CD14-positive monocyte (primary cell): ENCODE measurements at regions not wholly inside any gene's neighbourhood (a gene's known extent, or its start where the extent isn't known, plus 50 kb on each side); places are given as distances from the start of the nearest gene placed in this dataset.

ENCODE experiments used
- DNase-seq, 3 donors: peaks; one replicate each; pipeline ENCODE4 v3.0.0-alpha.2; 2011 to 2022
- H2AFZ ChIP-seq: 2 replicates; pipeline ENCODE4 v1.6.0; 2012; ENCODE audit warnings: mild to moderate bottlenecking, low read depth, low read length, inconsistent platforms; ENCODE audit not compliant: insufficient read depth, poor library complexity, severe bottlenecking
- H3K27ac ChIP-seq, 2 donors: 1 replicate in 1 of 2; 2 replicates in 1 of 2; pipeline ENCODE4 v1.5.1; 2012 to 2013; ENCODE audit warnings: low read length in 2 of 2, control low read depth in 1 of 2, inconsistent platforms in 1 of 2, low read depth in 1 of 2, mild to moderate bottlenecking in 1 of 2
- H3K27me3 ChIP-seq, 2 donors: one replicate each; pipeline versions ENCODE4 v1.6.0 to v1.6.1; 2011 to 2013; ENCODE audit warnings: low read length in 2 of 2; ENCODE audit not compliant: control insufficient read depth in 2 of 2, insufficient read depth in 2 of 2
- H3K36me3 ChIP-seq, 2 donors: replicated peaks in 1 of 2; 1 replicate in 1 of 2; 2 replicates in 1 of 2; pipeline versions ENCODE4 v1.5.1 to v1.6.1; 2012 to 2013; ENCODE audit warnings: low read length in 2 of 2, control low read depth in 1 of 2, inconsistent platforms in 1 of 2, mild to moderate bottlenecking in 1 of 2; ENCODE audit not compliant: insufficient read depth in 2 of 2, control insufficient read depth in 1 of 2
- H3K4me1 ChIP-seq, 2 donors: 1 replicate in 1 of 2; 2 replicates in 1 of 2; pipeline versions ENCODE4 v1.5.1 to v1.6.1; 2012 to 2013; ENCODE audit warnings: low read length in 2 of 2, control low read depth in 1 of 2, inconsistent platforms in 1 of 2, mild to moderate bottlenecking in 1 of 2, moderate library complexity in 1 of 2; ENCODE audit not compliant: insufficient read depth in 2 of 2, control insufficient read depth in 1 of 2
- H3K4me2 ChIP-seq: replicated peaks from 2 replicates; pipeline ENCODE3; 2012; ENCODE audit warnings: low read length, moderate library complexity, mild to moderate bottlenecking; ENCODE audit not compliant: poor library complexity, severe bottlenecking; ENCODE audit errors: extremely low read depth
- H3K4me3 ChIP-seq, 3 experiments: fragments of 200-600 bp in 1 of 3; sonication (generic) in 1 of 3; replicated peaks in 1 of 3; 1 replicate in 2 of 3; 2 replicates in 1 of 3; pipeline ENCODE4 v1.5.1; 2011 to 2013; ENCODE audit warnings: low read length in 3 of 3, mild to moderate bottlenecking in 3 of 3, control low read depth in 2 of 3, low read depth in 2 of 3, inconsistent platforms in 1 of 3, moderate library complexity in 1 of 3
- H3K79me2 ChIP-seq: 2 replicates; pipeline ENCODE4 v1.6.0; 2012; ENCODE audit warnings: mild to moderate bottlenecking, control low read depth, inconsistent platforms, low read length, moderate library complexity; ENCODE audit not compliant: insufficient read depth
- H3K9ac ChIP-seq: 2 replicates; pipeline ENCODE4 v1.6.0; 2017; ENCODE audit warnings: low read length, mild to moderate bottlenecking; ENCODE audit not compliant: insufficient read depth, poor library complexity, severe bottlenecking
- H3K9me3 ChIP-seq, 2 donors: replicated peaks in 1 of 2; 1 replicate in 1 of 2; 2 replicates in 1 of 2; pipeline versions ENCODE4 v1.5.1 to v1.6.1; 2012 to 2013; ENCODE audit warnings: low read length in 2 of 2, control low read depth in 1 of 2; ENCODE audit not compliant: control insufficient read depth in 1 of 2, insufficient read depth in 1 of 2
- H4K20me1 ChIP-seq: 2 replicates; pipeline ENCODE4 v1.6.0; 2012; ENCODE audit warnings: mild to moderate bottlenecking, low read length, control low read depth, moderate library complexity; ENCODE audit not compliant: insufficient read depth
- H3K27ac Mint-ChIP-seq, 7 donors: one replicate each; pipeline ENCODE4 v1.8.0; 2020; ENCODE audit warnings: mild to moderate bottlenecking in 7 of 7, mixed read lengths in 7 of 7, moderate library complexity in 6 of 7, inconsistent platforms in 2 of 7
- H3K27me3 Mint-ChIP-seq, 3 donors: one replicate each; pipeline ENCODE4 v1.8.0; 2021 to 2022; ENCODE audit warnings: low read depth in 3 of 3, mild to moderate bottlenecking in 3 of 3, mixed read lengths in 3 of 3, moderate library complexity in 3 of 3, inconsistent platforms in 1 of 3
- H3K36me3 Mint-ChIP-seq, 2 donors: one replicate each; pipeline ENCODE4 v1.8.0; 2020; ENCODE audit warnings: mixed read lengths in 2 of 2, inconsistent platforms in 1 of 2, mild to moderate bottlenecking in 1 of 2
- H3K4me1 Mint-ChIP-seq: one replicate; pipeline ENCODE4 v1.8.0; 2020; ENCODE audit warnings: mild to moderate bottlenecking, mixed read lengths
- H3K4me3 Mint-ChIP-seq, 2 donors: one replicate each; pipeline ENCODE4 v1.8.0; 2020; ENCODE audit warnings: mild to moderate bottlenecking in 2 of 2, mixed read lengths in 2 of 2, moderate library complexity in 1 of 2
- H3K9me3 Mint-ChIP-seq, 7 donors: one replicate each; pipeline ENCODE4 v1.8.0; 2020 to 2022; ENCODE audit warnings: mixed read lengths in 7 of 7, mild to moderate bottlenecking in 6 of 7, moderate library complexity in 6 of 7, inconsistent platforms in 2 of 7
- WGBS: methylation state at CpG from one replicate; pipeline ENCODE4 v1.1.5; 2013; ENCODE audit warnings: missing lambda C conversion rate; ENCODE audit not compliant: insufficient coverage; 5-methylcytosine and 5-hydroxymethylcytosine counted together
- intact Hi-C, 2 donors: fragments of 100-400 bp; cut with micrococcal nuclease; formaldehyde crosslinking; loops; one replicate each; pipeline versions ENCODE4 v1.15.0 to v1.15.1; 2023
- TF ChIP-seq, protein P1 (sequence below): fragments of 200-600 bp; IDR thresholded peaks from one replicate; pipeline ENCODE4 v1.8.0; 2022; ENCODE audit warnings: antibody characterized with exemption, mild to moderate bottlenecking

DNA sequence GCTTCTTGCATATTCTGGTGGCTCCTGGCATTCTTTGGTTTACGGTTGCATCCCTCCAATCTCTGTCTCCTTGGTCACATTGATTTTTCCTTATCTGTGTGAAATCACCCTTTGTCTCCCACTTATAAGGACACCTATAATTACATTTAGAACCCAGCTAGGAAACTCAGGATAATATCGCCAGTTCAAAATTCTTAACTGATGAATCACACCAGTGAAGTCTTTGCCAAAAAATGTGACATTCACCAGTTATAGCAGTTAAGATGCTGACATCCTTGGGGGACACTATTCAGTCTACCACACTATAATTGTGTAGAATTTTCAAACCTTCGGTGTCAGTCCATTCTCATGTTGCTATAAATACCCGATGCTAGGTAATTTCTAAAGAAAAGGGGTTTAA is 320.2 kb downstream of the TMX3 start:
- Mint-ChIP-seq H3K36me3 (no peaks in the 10 kb centered on the region), H3K4me3 (no peak overlapping the region), H3K4me1 (no peaks in the 10 kb centered on the region), H3K27ac (no peak overlapping the region), H3K9me3 (peaks cover 0 to 10% (median 2%) of the 10 kb centered on the region in 7 donors), H3K27me3 (no peaks in the 10 kb centered on the region)
- H3K9ac ChIP-seq: no peak overlapping the region
- intact Hi-C loops: no loop called here
- no peaks in the 10 kb centered on the region for H3K36me3 ChIP-seq
- H2AFZ ChIP-seq: no peak overlapping the region
- no peak overlapping the region for H3K27ac ChIP-seq
- H3K9me3 ChIP-seq: no peaks in the 10 kb centered on the region
- WGBS: 85% methylated on average over 2 of the region's 4 CpGs
- H3K4me3 ChIP-seq: no peak overlapping the region
- DNase-seq: no peak
- no peak overlapping the region for H3K4me2 ChIP-seq
- TF ChIP-seq, protein P1, sequence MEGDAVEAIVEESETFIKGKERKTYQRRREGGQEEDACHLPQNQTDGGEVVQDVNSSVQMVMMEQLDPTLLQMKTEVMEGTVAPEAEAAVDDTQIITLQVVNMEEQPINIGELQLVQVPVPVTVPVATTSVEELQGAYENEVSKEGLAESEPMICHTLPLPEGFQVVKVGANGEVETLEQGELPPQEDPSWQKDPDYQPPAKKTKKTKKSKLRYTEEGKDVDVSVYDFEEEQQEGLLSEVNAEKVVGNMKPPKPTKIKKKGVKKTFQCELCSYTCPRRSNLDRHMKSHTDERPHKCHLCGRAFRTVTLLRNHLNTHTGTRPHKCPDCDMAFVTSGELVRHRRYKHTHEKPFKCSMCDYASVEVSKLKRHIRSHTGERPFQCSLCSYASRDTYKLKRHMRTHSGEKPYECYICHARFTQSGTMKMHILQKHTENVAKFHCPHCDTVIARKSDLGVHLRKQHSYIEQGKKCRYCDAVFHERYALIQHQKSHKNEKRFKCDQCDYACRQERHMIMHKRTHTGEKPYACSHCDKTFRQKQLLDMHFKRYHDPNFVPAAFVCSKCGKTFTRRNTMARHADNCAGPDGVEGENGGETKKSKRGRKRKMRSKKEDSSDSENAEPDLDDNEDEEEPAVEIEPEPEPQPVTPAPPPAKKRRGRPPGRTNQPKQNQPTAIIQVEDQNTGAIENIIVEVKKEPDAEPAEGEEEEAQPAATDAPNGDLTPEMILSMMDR: no peak
- no peaks in the 10 kb centered on the region for H3K27me3 ChIP-seq
- no peaks in the 10 kb centered on the region for H3K79me2 ChIP-seq
- H3K4me1 ChIP-seq: no peaks in the 10 kb centered on the region
- H4K20me1 ChIP-seq: no peaks in the 10 kb centered on the region

DNA sequence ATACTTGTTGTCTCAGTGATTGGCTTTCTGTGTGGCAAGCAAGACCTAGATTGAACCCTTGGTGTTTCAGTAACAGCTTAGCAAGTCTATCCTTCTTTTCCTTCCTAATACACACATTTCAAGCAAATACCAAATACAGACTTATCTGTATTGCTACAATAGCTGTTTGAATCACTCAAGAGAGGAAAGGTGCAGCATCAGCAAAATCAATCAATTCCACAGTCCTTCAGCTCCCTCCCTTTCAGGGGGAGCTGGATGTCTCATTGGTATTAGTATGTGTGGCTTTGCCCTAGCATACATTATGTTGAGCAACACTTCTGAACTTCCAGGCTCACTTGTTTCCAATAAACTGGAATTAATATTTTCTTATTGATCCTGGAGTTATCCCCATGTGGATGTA is 323.1 kb downstream of the TMX3 start:
- Histone ChIP-seq H3K9ac (no peak overlapping the region), H4K20me1 (no peaks in the 10 kb centered on the region), H3K4me1 (no peaks in the 10 kb centered on the region), H3K27me3 (no peaks in the 10 kb centered on the region), H2AFZ (no peak overlapping the region), H3K27ac (no peak overlapping the region), H3K9me3 (no peaks in the 10 kb centered on the region), H3K36me3 (no peaks in the 10 kb centered on the region), H3K4me2 (no peak overlapping the region), H3K4me3 (no peak overlapping the region), H3K79me2 (no peaks in the 10 kb centered on the region)
- intact Hi-C loops: no loop called here
- DNase-seq: no peak
- TF ChIP-seq, protein P1: no peak
- no peaks in the 10 kb centered on the region for H3K4me1 Mint-ChIP-seq
- H3K4me3 Mint-ChIP-seq: no peak overlapping the region
- H3K27ac Mint-ChIP-seq: no peak overlapping the region
- no peaks in the 10 kb centered on the region for H3K36me3 Mint-ChIP-seq
- H3K27me3 Mint-ChIP-seq: no peaks in the 10 kb centered on the region
- H3K9me3 Mint-ChIP-seq: peaks cover 0 to 9% (median 0%) of the 10 kb centered on the region in 7 donors
